Neural progenitor cell (in vitro differentiated cells): ENCODE measurements at regions not wholly inside any gene's neighbourhood (a gene's known extent, or its start where the extent isn't known, plus 50 kb on each side); places are given as distances from the start of the nearest gene placed in this dataset.

Experiments
- DNase-seq: peaks from one replicate; pipeline ENCODE4 v3.0.0-alpha.2; 2016; ENCODE audit warnings: low spot score
- H2AFZ ChIP-seq: fragments of 200-600 bp; sonication (generic); replicated peaks from 2 replicates; pipeline ENCODE4 v1.6.1; 2016; ENCODE audit warnings: antibody characterized with exemption
- H3F3A ChIP-seq: fragments of 200-600 bp; sonication (generic); 2 replicates; pipeline ENCODE4 v1.6.1; 2016; ENCODE audit warnings: antibody characterized with exemption, low read depth
- H3K27ac ChIP-seq: fragments of 200-600 bp; sonication (generic); 2 replicates; pipeline ENCODE4 v1.5.1; 2016; ENCODE audit warnings: mild to moderate bottlenecking
- H3K27me3 ChIP-seq: fragments of 200-600 bp; sonication (generic); 2 replicates; pipeline ENCODE4 v1.6.1; 2016; ENCODE audit warnings: mild to moderate bottlenecking, moderate library complexity
- H3K36me3 ChIP-seq: fragments of 200-600 bp; sonication (generic); 2 replicates; pipeline ENCODE4 v1.5.1; 2016
- H3K4me1 ChIP-seq: fragments of 200-600 bp; sonication (generic); 2 replicates; pipeline ENCODE4 v1.6.1; 2016; ENCODE audit warnings: mixed run types
- H3K4me2 ChIP-seq: fragments of 200-600 bp; sonication (generic); 2 replicates; pipeline ENCODE4 v1.6.1; 2016
- H3K4me3 ChIP-seq: fragments of 200-600 bp; sonication (generic); 2 replicates; pipeline ENCODE4 v1.5.1; 2016
- H3K79me2 ChIP-seq: fragments of 200-600 bp; sonication (generic); 2 replicates; pipeline ENCODE4 v1.6.1; 2016; ENCODE audit warnings: low read depth
- H3K9ac ChIP-seq: fragments of 200-600 bp; sonication (generic); 2 replicates; pipeline ENCODE4 v1.6.1; 2016
- H3K9me3 ChIP-seq: fragments of 200-600 bp; sonication (generic); 2 replicates; pipeline ENCODE4 v1.5.1; 2016; ENCODE audit warnings: low read depth
- H4K20me1 ChIP-seq: fragments of 200-600 bp; sonication (generic); 2 replicates; pipeline ENCODE4 v1.6.1; 2016; ENCODE audit warnings: low read depth
- H3K27ac Mint-ChIP-seq: 3 replicates; pipeline ENCODE4 v1.8.0; 2021; ENCODE audit warnings: mixed read lengths
- H3K27me3 Mint-ChIP-seq: 2 replicates; pipeline ENCODE4 v1.8.0; 2022; ENCODE audit warnings: low read depth, mild to moderate bottlenecking, inconsistent platforms, moderate library complexity, mixed read lengths; ENCODE audit not compliant: insufficient read depth
- H3K36me3 Mint-ChIP-seq: 3 replicates; pipeline ENCODE4 v1.8.0; 2021; ENCODE audit warnings: mixed read lengths
- H3K4me1 Mint-ChIP-seq: 3 replicates; pipeline ENCODE4 v1.8.0; 2021; ENCODE audit warnings: mixed read lengths
- H3K4me3 Mint-ChIP-seq: 3 replicates; pipeline ENCODE4 v1.8.0; 2021; ENCODE audit warnings: mild to moderate bottlenecking, moderate library complexity, mixed read lengths
- H3K9me3 Mint-ChIP-seq: 3 replicates; pipeline ENCODE4 v1.8.0; 2020; ENCODE audit warnings: mixed read lengths
- EZH2 ChIP-seq: fragments of 200-600 bp; sonication (generic); IDR thresholded peaks from 2 replicates; pipeline ENCODE4 v1.6.1; 2017; ENCODE audit warnings: antibody characterized with exemption, mild to moderate bottlenecking, moderate library complexity
- EZH2phosphoT487 ChIP-seq: fragments of 200-600 bp; sonication (generic); IDR thresholded peaks from 2 replicates; pipeline ENCODE4 v1.6.1; 2017; ENCODE audit warnings: antibody characterized with exemption
- TF ChIP-seq, protein P1 (sequence below): fragments of 200-600 bp; sonication (generic); IDR thresholded peaks from 2 replicates; pipeline ENCODE4 v1.5.1; 2017; ENCODE audit warnings: antibody characterized with exemption, mild to moderate bottlenecking

DNA sequence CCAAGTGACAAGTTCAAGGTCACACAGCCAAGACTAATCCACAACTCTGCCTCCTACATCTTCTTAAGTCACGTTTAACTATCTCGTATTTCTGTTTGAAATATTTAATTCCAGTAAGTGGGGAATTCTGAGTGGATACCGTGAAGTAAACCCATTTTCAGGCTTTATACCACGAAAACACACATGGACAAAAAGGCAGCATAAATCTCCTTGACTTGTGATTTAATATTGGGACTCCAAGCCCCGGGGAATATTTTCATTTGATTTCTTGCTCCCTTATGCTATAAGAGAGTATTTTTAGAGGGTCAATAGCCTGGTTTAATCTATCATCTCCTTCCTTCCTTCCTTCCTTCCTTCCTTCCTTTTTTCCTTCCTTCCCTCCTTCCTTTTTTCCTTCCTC, 716.7 kb downstream of the VRK1 start:
- Histone ChIP-seq H3K4me1 (no peaks in the 10 kb centered on the region), H3K4me2 (no peak overlapping the region), H3K27ac (no peak overlapping the region), H3K9ac (no peak overlapping the region), H3K36me3 (no peaks in the 10 kb centered on the region), H3F3A (no peaks in the 10 kb centered on the region), H3K4me3 (no peak overlapping the region), H3K9me3 (no peaks in the 10 kb centered on the region), H4K20me1 (no peaks in the 10 kb centered on the region), H3K27me3 (no peaks in the 10 kb centered on the region), H2AFZ (no peak overlapping the region), H3K79me2 (no peaks in the 10 kb centered on the region)
- H3K4me1 Mint-ChIP-seq: no peaks in the 10 kb centered on the region
- H3K27me3 Mint-ChIP-seq: peaks cover 7% of the 10 kb centered on the region
- DNase-seq: no peak
- TF ChIP-seq EZH2 (no peak), EZH2phosphoT487 (no peak)
- TF ChIP-seq, protein P1, sequence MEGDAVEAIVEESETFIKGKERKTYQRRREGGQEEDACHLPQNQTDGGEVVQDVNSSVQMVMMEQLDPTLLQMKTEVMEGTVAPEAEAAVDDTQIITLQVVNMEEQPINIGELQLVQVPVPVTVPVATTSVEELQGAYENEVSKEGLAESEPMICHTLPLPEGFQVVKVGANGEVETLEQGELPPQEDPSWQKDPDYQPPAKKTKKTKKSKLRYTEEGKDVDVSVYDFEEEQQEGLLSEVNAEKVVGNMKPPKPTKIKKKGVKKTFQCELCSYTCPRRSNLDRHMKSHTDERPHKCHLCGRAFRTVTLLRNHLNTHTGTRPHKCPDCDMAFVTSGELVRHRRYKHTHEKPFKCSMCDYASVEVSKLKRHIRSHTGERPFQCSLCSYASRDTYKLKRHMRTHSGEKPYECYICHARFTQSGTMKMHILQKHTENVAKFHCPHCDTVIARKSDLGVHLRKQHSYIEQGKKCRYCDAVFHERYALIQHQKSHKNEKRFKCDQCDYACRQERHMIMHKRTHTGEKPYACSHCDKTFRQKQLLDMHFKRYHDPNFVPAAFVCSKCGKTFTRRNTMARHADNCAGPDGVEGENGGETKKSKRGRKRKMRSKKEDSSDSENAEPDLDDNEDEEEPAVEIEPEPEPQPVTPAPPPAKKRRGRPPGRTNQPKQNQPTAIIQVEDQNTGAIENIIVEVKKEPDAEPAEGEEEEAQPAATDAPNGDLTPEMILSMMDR: no peak
- H3K4me3 Mint-ChIP-seq: no peak overlapping the region
- H3K27ac Mint-ChIP-seq: no peak overlapping the region
- H3K9me3 Mint-ChIP-seq: peaks cover 4% of the 10 kb centered on the region
- no peaks in the 10 kb centered on the region for H3K36me3 Mint-ChIP-seq

DNA sequence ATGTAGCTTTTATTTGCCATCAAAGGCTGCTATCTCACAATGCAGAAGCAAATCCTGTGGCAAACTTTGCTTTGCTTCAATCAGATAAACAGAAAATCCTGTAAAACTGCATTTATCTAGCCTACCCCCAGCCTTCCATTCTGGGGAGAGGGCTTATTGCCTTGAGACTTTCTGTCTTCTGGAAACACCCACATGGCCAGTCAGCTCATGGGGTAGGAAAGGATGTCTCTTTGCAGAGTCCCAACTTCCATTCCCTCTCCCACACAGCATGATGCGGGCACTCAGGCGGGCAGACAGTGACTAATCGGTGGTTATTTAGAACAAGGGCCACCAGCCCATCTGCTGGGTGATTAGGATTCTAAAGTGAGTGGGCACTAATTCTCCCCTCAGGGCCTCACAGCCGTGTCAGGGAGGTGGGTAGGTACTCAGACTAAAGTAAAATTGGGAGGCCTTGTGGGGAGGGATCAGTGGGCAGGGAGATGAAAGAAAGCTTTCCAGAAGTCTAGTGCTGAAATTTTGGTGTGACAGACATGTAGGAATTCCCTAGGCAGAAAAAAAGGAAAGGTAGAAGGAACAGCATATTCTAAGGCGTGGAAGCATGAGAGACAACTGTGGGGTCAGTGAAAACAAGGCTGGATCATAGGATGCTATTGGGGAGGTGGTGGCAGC, 720.5 kb downstream of the VRK1 start:
- TF ChIP-seq EZH2: no peak
- no peak for TF ChIP-seq EZH2phosphoT487
- TF ChIP-seq, protein P1: no peak
- H2AFZ ChIP-seq: no peak overlapping the region
- no peaks in the 10 kb centered on the region for H3K4me1 ChIP-seq
- H3K4me1 Mint-ChIP-seq: no peaks in the 10 kb centered on the region
- no peaks in the 10 kb centered on the region for H3K36me3 Mint-ChIP-seq
- no peaks in the 10 kb centered on the region for H3K27me3 ChIP-seq
- peaks cover 3% of the 10 kb centered on the region for H3K9me3 Mint-ChIP-seq
- no peaks in the 10 kb centered on the region for H3F3A ChIP-seq
- H3K27ac Mint-ChIP-seq: no peak overlapping the region
- H3K9me3 ChIP-seq: no peaks in the 10 kb centered on the region
- H3K4me3 Mint-ChIP-seq: no peak overlapping the region
- no peak overlapping the region for H3K4me2 ChIP-seq
- H3K79me2 ChIP-seq: no peaks in the 10 kb centered on the region
- H3K27ac ChIP-seq: no peak overlapping the region
- no peaks in the 10 kb centered on the region for H4K20me1 ChIP-seq
- no peak for DNase-seq
- H3K9ac ChIP-seq: no peak overlapping the region
- no peak overlapping the region for H3K4me3 ChIP-seq
- peaks cover 5% of the 10 kb centered on the region for H3K27me3 Mint-ChIP-seq
- H3K36me3 ChIP-seq: no peaks in the 10 kb centered on the region

DNA sequence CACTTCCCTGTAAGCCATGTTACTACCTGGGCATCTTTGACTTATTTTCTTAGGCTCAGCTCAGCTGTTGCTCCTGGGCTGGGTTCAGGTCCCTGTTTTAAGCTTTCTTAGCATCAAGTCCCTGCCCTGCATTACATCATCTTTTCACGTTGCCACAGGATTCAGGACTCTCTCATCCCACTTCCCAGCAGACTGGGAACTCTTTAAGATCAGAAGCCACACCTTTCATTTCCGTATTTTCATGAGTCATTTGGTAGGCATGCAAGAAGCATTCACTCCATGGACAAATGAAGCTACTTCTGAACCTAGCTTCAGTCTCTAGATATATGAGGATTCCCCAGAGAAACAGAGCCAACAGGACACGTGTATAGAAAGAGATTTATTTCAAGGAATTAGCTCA, 726.8 kb downstream of the VRK1 start:
- no peaks in the 10 kb centered on the region for H3K27me3 Mint-ChIP-seq
- H4K20me1 ChIP-seq: no peaks in the 10 kb centered on the region
- H3K36me3 Mint-ChIP-seq: no peaks in the 10 kb centered on the region
- no peak overlapping the region for H2AFZ ChIP-seq
- H3K4me1 ChIP-seq: no peaks in the 10 kb centered on the region
- H3K27ac ChIP-seq: no peak overlapping the region
- H3K4me3 Mint-ChIP-seq: no peak overlapping the region
- no peaks in the 10 kb centered on the region for H3K36me3 ChIP-seq
- H3K4me2 ChIP-seq: no peak overlapping the region
- no peak overlapping the region for H3K27ac Mint-ChIP-seq
- no peaks in the 10 kb centered on the region for H3K9me3 Mint-ChIP-seq
- no peak overlapping the region for H3K9ac ChIP-seq
- H3K27me3 ChIP-seq: no peaks in the 10 kb centered on the region
- no peaks in the 10 kb centered on the region for H3K4me1 Mint-ChIP-seq
- TF ChIP-seq, protein P1: no peak
- TF ChIP-seq EZH2phosphoT487: no peak
- TF ChIP-seq EZH2: no peak
- no peaks in the 10 kb centered on the region for H3F3A ChIP-seq
- no peak overlapping the region for H3K4me3 ChIP-seq
- DNase-seq: no peak
- no peaks in the 10 kb centered on the region for H3K9me3 ChIP-seq
- H3K79me2 ChIP-seq: no peaks in the 10 kb centered on the region
